Activated CD4-positive, CD25-positive, alpha-beta regulatory T cell (primary cell): ENCODE measurements at regions not wholly inside any gene's neighbourhood (a gene's known extent, or its start where the extent isn't known, plus 50 kb on each side); places are given as distances from the start of the nearest gene placed in this dataset.
A peak's percentile ranks its signal among the peaks of the same experiment; 100 is the strongest.
"Not testable (repeated sequence)": the region's sequence is repeated elsewhere in the genome, so short reads cannot be mapped to it uniquely, and the experiment has no call there.

ENCODE experiments used
- DNase-seq, 4 experiments: peaks; one replicate each; lab custom pipeline; 2025; lab: John Stamatoyannopoulos, UW

GRCh38 chrX:55813150-55813549, 95.6 kb downstream of the RRAGB start:
- no peak for DNase-seq

GRCh38 chrX:55815546-55815945, 98.0 kb downstream of the RRAGB start:
- no peak for DNase-seq

GRCh38 chrX:55816023-55816422, 98.5 kb downstream of the RRAGB start:
- no peak for DNase-seq

- no peak for DNase-seq
Observed at GRCh38 chrX:55818673-55819375, 101.3 kb downstream of the RRAGB start.

- DNase-seq: no peak
Observed at GRCh38 chrX:55839485-55839884, 121.9 kb downstream of the RRAGB start.

- no peak for DNase-seq
Observed at GRCh38 chrX:55841962-55842752, 124.6 kb downstream of the RRAGB start.

GRCh38 chrX:55866779-55867178, 149.2 kb downstream of the RRAGB start:
- DNase-seq: not testable (repeated sequence)

- DNase-seq: no peak
Observed at GRCh38 chrX:55867181-55867651, 149.7 kb downstream of the RRAGB start.

GRCh38 chrX:55867708-55868107, 150.2 kb downstream of the RRAGB start:
- no peak for DNase-seq

- no peak for DNase-seq
Observed at GRCh38 chrX:55874807-55875206, 157.3 kb downstream of the RRAGB start.

GRCh38 chrX:55883541-55883940, 166.0 kb downstream of the RRAGB start:
- not testable (repeated sequence) for DNase-seq

- DNase-seq: peak in 2 of 4 experiments; percentile 5 to 14
Observed at GRCh38 chrX:55907968-55908607, 190.5 kb downstream of the RRAGB start.

- DNase-seq: no peak
Observed at GRCh38 chrX:55908661-55909212, 191.2 kb downstream of the RRAGB start.

GRCh38 chrX:55919367-55920221, 202.0 kb downstream of the RRAGB start:
- no peak for DNase-seq

GRCh38 chrX:55924574-55924973, 207.0 kb downstream of the RRAGB start:
- no peak for DNase-seq

- not testable (repeated sequence) for DNase-seq
Observed at GRCh38 chrX:55928529-55928928, 211.0 kb downstream of the RRAGB start.
